ENCODE measurements at regions not wholly inside any gene's neighbourhood (a gene's known extent, or its start where the extent isn't known, plus 50 kb on each side); places are given as distances from the start of the nearest gene placed in this dataset.

DNA sequence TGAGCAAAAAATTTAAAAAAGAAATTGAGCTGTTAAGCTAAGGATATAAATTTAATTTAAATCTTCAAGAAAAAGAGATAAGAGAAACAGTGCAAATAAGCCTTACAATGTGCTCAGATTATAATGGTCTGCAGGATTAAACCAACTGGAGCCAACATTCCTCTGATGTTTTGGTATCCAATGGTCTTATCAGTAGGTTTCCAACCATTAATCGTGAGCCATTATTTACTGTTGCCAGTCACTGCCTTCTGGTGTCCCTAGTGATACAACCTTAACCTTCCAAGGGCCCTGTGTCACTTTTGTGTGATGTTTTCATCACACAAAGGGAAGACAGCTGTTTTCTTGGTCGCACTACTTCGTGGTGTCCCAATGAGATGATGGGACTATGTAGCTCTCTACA is 134.5 kb upstream of the CTAGE1 start:
- no peak overlapping the region for H2AFZ ChIP-seq (ENCODE audit: low read length)
- no peaks in the 10 kb centered on the region for H3K36me3 ChIP-seq (replicated peaks in 1 of 2; ENCODE audit: control insufficient read depth in 2 of 2, insufficient read depth in 2 of 2, low read length in 2 of 2)
- no peak overlapping the region for H2AK5ac ChIP-seq (ENCODE audit: low read depth, low read length)
- H4K8ac ChIP-seq (ENCODE audit: low read depth, low read length): no peak overlapping the region
- no peak overlapping the region for H3K14ac ChIP-seq (ENCODE audit: low read length)
- H3K9me3 ChIP-seq (replicated peaks in 1 of 2; ENCODE audit: control insufficient read depth in 2 of 2, insufficient read depth in 1 of 2, low read depth in 1 of 2, low read length in 2 of 2): no peaks in the 10 kb centered on the region
- no peak overlapping the region for H2BK12ac ChIP-seq (ENCODE audit: low read length)
- H2BK120ac ChIP-seq (ENCODE audit: low read depth, low read length): no peak overlapping the region
- no peak overlapping the region for H3K9ac ChIP-seq (ENCODE audit: low read depth, low read length, poor library complexity)
- no peak for DNase-seq (ENCODE audit: low spot score)
- no peaks in the 10 kb centered on the region for H3K79me1 ChIP-seq (ENCODE audit: low read depth, low read length)
- peaks cover 0 to 2% of the 10 kb centered on the region in 2 donors for H3K4me1 ChIP-seq (ENCODE audit: control insufficient read depth in 2 of 2, insufficient read depth in 1 of 2, low read depth in 1 of 2, low read length in 2 of 2)
- no peak overlapping the region for H3K27ac ChIP-seq (replicated peaks; ENCODE audit: low read length)
- H4K91ac ChIP-seq (ENCODE audit: low read depth, low read length, poor library complexity): no peak overlapping the region
- H3K27me3 ChIP-seq (ENCODE audit: control insufficient read depth in 3 of 3, insufficient read depth in 3 of 3, low read depth in 1 of 3, low read length in 3 of 3): peaks cover 0 to 3% (median 0%) of the 10 kb centered on the region in 3 experiments
- H3K18ac ChIP-seq (ENCODE audit: low read length): no peak overlapping the region
- H3K4me3 ChIP-seq (ENCODE audit: low read length in 2 of 2): no peak overlapping the region
- H3K4me2 ChIP-seq (ENCODE audit: insufficient read depth, low read length, poor library complexity, severe bottlenecking): no peak overlapping the region
- no peak overlapping the region for H3K4ac ChIP-seq (ENCODE audit: low read length)
- WGBS, 2 donors (ENCODE audit: extremely low coverage in 2 of 2, insufficient read length in 2 of 2, insufficient replicate concordance in 1 of 2): no CpG with 5 or more reads among the region's 3 CpGs
- H3K23ac ChIP-seq (ENCODE audit: low read depth, low read length, poor library complexity): no peak overlapping the region
- H2BK15ac ChIP-seq (ENCODE audit: low read length): no peak overlapping the region
- no peak overlapping the region for H2BK5ac ChIP-seq (ENCODE audit: low read length)

DNA sequence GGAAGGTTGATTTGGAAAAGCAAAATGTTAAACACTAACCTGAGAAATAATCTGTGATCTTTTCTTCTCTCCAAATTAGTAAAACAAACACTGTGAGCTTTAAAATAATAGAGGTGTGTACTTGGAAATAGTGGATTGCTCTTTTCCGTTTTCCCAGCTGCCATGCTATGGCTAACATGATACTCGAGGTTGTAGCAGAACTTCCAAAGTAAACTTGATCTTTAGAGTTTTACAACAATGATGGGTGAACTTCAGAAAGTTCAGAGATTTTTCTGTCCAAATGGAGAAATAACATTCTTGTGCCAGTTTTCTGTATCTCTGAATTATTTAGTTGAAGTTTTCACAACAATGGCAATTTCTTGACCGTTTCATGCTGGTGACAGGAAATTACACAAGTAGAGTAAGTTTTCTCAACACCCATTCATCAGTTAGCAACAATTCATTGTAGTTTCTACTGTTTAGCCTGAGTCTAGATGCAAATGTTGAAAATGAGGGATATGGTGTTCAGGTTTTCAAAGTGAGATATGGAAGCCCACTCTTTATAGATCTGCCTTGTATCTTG is 135.3 kb upstream of the CTAGE1 start:
- no peaks in the 10 kb centered on the region for H3K9me3 ChIP-seq (replicated peaks in 1 of 2; ENCODE audit: control insufficient read depth in 2 of 2, insufficient read depth in 1 of 2, low read depth in 1 of 2, low read length in 2 of 2)
- H3K4ac ChIP-seq (ENCODE audit: low read length): no peak overlapping the region
- no peak overlapping the region for H3K18ac ChIP-seq (ENCODE audit: low read length)
- H2BK5ac ChIP-seq (ENCODE audit: low read length): no peak overlapping the region
- peaks cover 0 to 10% (median 0%) of the 10 kb centered on the region in 3 experiments for H3K27me3 ChIP-seq (ENCODE audit: control insufficient read depth in 3 of 3, insufficient read depth in 3 of 3, low read depth in 1 of 3, low read length in 3 of 3)
- H4K91ac ChIP-seq (ENCODE audit: low read depth, low read length, poor library complexity): no peak overlapping the region
- no peak overlapping the region for H3K9ac ChIP-seq (ENCODE audit: low read depth, low read length, poor library complexity)
- no peak overlapping the region for H3K23ac ChIP-seq (ENCODE audit: low read depth, low read length, poor library complexity)
- H2AK5ac ChIP-seq (ENCODE audit: low read depth, low read length): no peak overlapping the region
- H3K4me3 ChIP-seq (ENCODE audit: low read length in 2 of 2): no peak overlapping the region
- H3K27ac ChIP-seq (replicated peaks; ENCODE audit: low read length): no peak overlapping the region
- no peak overlapping the region for H3K14ac ChIP-seq (ENCODE audit: low read length)
- no peaks in the 10 kb centered on the region for H3K36me3 ChIP-seq (replicated peaks in 1 of 2; ENCODE audit: control insufficient read depth in 2 of 2, insufficient read depth in 2 of 2, low read length in 2 of 2)
- WGBS, 2 donors (ENCODE audit: extremely low coverage in 2 of 2, insufficient read length in 2 of 2, insufficient replicate concordance in 1 of 2): no CpG with 5 or more reads among the region's 3 CpGs
- DNase-seq (ENCODE audit: low spot score): no peak
- no peak overlapping the region for H2AFZ ChIP-seq (ENCODE audit: low read length)
- no peak overlapping the region for H2BK12ac ChIP-seq (ENCODE audit: low read length)
- H3K79me1 ChIP-seq (ENCODE audit: low read depth, low read length): no peaks in the 10 kb centered on the region
- H2BK120ac ChIP-seq (ENCODE audit: low read depth, low read length): no peak overlapping the region
- no peak overlapping the region for H3K4me2 ChIP-seq (ENCODE audit: insufficient read depth, low read length, poor library complexity, severe bottlenecking)
- H3K4me1 ChIP-seq (ENCODE audit: control insufficient read depth in 2 of 2, insufficient read depth in 1 of 2, low read depth in 1 of 2, low read length in 2 of 2): peaks cover 0 to 2% of the 10 kb centered on the region in 2 donors
- H4K8ac ChIP-seq (ENCODE audit: low read depth, low read length): no peak overlapping the region
- no peak overlapping the region for H2BK15ac ChIP-seq (ENCODE audit: low read length)

DNA sequence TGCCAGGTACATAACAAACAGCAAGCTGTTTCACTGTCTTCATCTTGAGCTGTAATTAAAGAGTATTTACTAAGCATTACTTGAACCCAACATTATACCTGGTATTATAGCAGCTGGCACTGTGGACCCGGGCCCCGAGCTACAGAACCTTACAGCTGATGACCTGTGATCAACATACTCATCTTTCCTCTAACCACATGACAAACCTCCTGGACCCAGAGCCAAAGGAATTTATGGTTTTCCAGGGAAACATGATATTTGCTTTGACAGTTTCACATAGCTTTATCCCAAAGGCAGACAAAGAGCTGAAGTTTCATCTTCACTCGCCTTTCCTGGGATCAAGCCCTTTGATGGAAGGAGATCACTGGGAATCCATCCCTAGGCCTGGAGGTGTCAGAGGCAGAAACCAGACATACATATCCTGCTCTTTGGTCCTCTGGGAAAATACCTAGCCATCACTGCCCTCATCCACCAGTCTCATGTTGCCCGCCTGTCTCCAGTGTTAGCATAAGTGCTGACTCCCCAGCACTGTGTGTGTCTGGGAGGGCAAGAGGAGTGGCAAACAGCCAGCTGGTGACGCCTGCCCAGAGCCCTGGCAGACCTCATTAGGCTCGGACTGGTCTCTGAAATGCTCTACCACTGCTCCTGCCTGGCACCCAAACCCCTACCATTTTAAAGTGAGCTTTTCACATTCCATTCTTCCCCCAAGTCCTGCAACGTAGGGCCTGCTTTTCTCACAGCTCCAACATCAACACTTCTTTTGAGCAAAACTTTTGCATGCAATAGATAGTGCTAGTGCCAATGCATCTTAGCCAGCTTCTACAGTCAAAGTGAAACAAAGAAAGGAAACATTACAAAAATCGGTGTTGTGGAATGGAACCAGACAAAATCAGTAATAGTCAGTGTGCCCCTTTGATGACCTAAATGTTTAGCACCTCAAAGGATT is 138.8 kb upstream of the CTAGE1 start:
- Histone ChIP-seq H3K36me3 (replicated peaks in 1 of 2; ENCODE audit: control insufficient read depth in 2 of 2, insufficient read depth in 2 of 2, low read length in 2 of 2) (no peaks in the 10 kb centered on the region), H3K4me2 (ENCODE audit: insufficient read depth, low read length, poor library complexity, severe bottlenecking) (no peak overlapping the region), H3K9ac (ENCODE audit: low read depth, low read length, poor library complexity) (no peak overlapping the region), H3K18ac (ENCODE audit: low read length) (peak overlapping the region; percentile 35), H3K23ac (ENCODE audit: low read depth, low read length, poor library complexity) (no peak overlapping the region), H3K27ac (replicated peaks; ENCODE audit: low read length) (no peak overlapping the region), H2BK15ac (ENCODE audit: low read length) (no peak overlapping the region), H3K9me3 (replicated peaks in 1 of 2; ENCODE audit: control insufficient read depth in 2 of 2, insufficient read depth in 1 of 2, low read depth in 1 of 2, low read length in 2 of 2) (no peaks in the 10 kb centered on the region), H2AK5ac (ENCODE audit: low read depth, low read length) (no peak overlapping the region), H2AFZ (ENCODE audit: low read length) (no peak overlapping the region), H4K91ac (ENCODE audit: low read depth, low read length, poor library complexity) (no peak overlapping the region), H3K27me3 (ENCODE audit: control insufficient read depth in 3 of 3, insufficient read depth in 3 of 3, low read depth in 1 of 3, low read length in 3 of 3) (peaks cover 2 to 43% (median 20%) of the 10 kb centered on the region in 3 experiments), H3K4me3 (ENCODE audit: low read length in 2 of 2) (no peak overlapping the region), H2BK120ac (ENCODE audit: low read depth, low read length) (no peak overlapping the region), H2BK5ac (ENCODE audit: low read length) (no peak overlapping the region), H3K4me1 (ENCODE audit: control insufficient read depth in 2 of 2, insufficient read depth in 1 of 2, low read depth in 1 of 2, low read length in 2 of 2) (peaks cover 4 to 5% of the 10 kb centered on the region in 2 donors), H4K8ac (ENCODE audit: low read depth, low read length) (no peak overlapping the region), H3K14ac (ENCODE audit: low read length) (no peak overlapping the region), H2BK12ac (ENCODE audit: low read length) (no peak overlapping the region), H3K79me1 (ENCODE audit: low read depth, low read length) (no peaks in the 10 kb centered on the region), H3K4ac (ENCODE audit: low read length) (no peak overlapping the region)
- no CpG with 5 or more reads among the region's 8 CpGs for WGBS, 2 donors (ENCODE audit: extremely low coverage in 2 of 2, insufficient read length in 2 of 2, insufficient replicate concordance in 1 of 2)
- no peak for DNase-seq (ENCODE audit: low spot score)

Measured in neuronal stem cell (in vitro differentiated cells).